Keratinocyte (primary cell): ENCODE measurements at regions not wholly inside any gene's neighbourhood (a gene's known extent, or its start where the extent isn't known, plus 50 kb on each side); places are given as distances from the start of the nearest gene placed in this dataset.
A peak's percentile ranks its signal among the peaks of the same experiment; 100 is the strongest.

Source experiments
- DNase-seq: peaks from one replicate; pipeline ENCODE4 v3.0.0-alpha.2; 2011; ENCODE audit warnings: low read depth, missing footprints, low spot score
- FAIRE-seq: peaks from 2 replicates; lab custom pipeline; 2011; peaks lifted over from hg19 to GRCh38; lab: Jason Lieb, UNC
- H2AFZ ChIP-seq: 2 replicates; pipeline ENCODE4 v1.6.0; 2012; ENCODE audit warnings: low read length, control low read depth, inconsistent platforms; ENCODE audit not compliant: control insufficient read depth
- H3K27ac ChIP-seq: 2 replicates; pipeline ENCODE4 v1.5.1; 2011; ENCODE audit warnings: low read length; ENCODE audit not compliant: control insufficient read depth, insufficient read depth
- H3K27me3 ChIP-seq: 3 replicates; pipeline ENCODE4 v1.6.0; 2011; ENCODE audit warnings: low read length; ENCODE audit not compliant: control insufficient read depth, insufficient read depth; ENCODE audit errors: extremely low read depth
- H3K36me3 ChIP-seq, 2 experiments: 2 replicates in 1 of 2; 3 replicates in 1 of 2; pipeline ENCODE4 v1.5.1; 2011; ENCODE audit warnings: low read length in 2 of 2, mild to moderate bottlenecking in 1 of 2; ENCODE audit not compliant: control insufficient read depth in 2 of 2, insufficient read depth in 2 of 2; ENCODE audit errors: extremely low read depth in 1 of 2
- H3K4me1 ChIP-seq: 3 replicates; pipeline ENCODE4 v1.5.1; 2011; ENCODE audit warnings: low read length; ENCODE audit not compliant: control insufficient read depth, insufficient read depth; ENCODE audit errors: extremely low read depth
- H3K4me2 ChIP-seq: 3 replicates; pipeline ENCODE4 v1.6.0; 2011; ENCODE audit warnings: low read depth, low read length; ENCODE audit not compliant: control insufficient read depth, insufficient read depth; ENCODE audit errors: extremely low read depth
- H3K4me3 ChIP-seq, 3 experiments: fragments of 200-600 bp in 1 of 3; sonication (generic) in 1 of 3; 2 replicates in 2 of 3; 3 replicates in 1 of 3; pipeline ENCODE4 v1.5.1; 2011 to 2016; ENCODE audit warnings: low read length in 3 of 3, mild to moderate bottlenecking in 3 of 3, control low read depth in 2 of 3, inconsistent platforms in 1 of 3, low read depth in 1 of 3, mixed read lengths in 1 of 3, mixed run types in 1 of 3, moderate library complexity in 1 of 3; ENCODE audit not compliant: control insufficient read depth in 2 of 3, insufficient read depth in 2 of 3; ENCODE audit errors: extremely low read depth in 1 of 3
- H3K79me2 ChIP-seq: 2 replicates; pipeline ENCODE4 v1.6.0; 2012; ENCODE audit warnings: low read length; ENCODE audit not compliant: control insufficient read depth, insufficient read depth
- H3K9ac ChIP-seq: 3 replicates; pipeline ENCODE4 v1.6.0; 2011; ENCODE audit warnings: low read length; ENCODE audit not compliant: control insufficient read depth, insufficient read depth; ENCODE audit errors: extremely low read depth
- H3K9me1 ChIP-seq: 3 replicates; pipeline ENCODE4 v1.6.0; 2011; ENCODE audit warnings: low read length; ENCODE audit not compliant: control insufficient read depth, insufficient read depth; ENCODE audit errors: extremely low read depth
- H3K9me3 ChIP-seq: 2 replicates; pipeline ENCODE4 v1.5.1; 2012; ENCODE audit warnings: low read depth, low read length; ENCODE audit not compliant: control insufficient read depth
- H4K20me1 ChIP-seq: 3 replicates; pipeline ENCODE4 v1.6.0; 2011; ENCODE audit warnings: low read length; ENCODE audit not compliant: control insufficient read depth, insufficient read depth; ENCODE audit errors: extremely low read depth
- EZH2 ChIP-seq: IDR thresholded peaks from one replicate; pipeline ENCODE4 v1.6.1; 2012; ENCODE audit warnings: inconsistent platforms, mild to moderate bottlenecking, low read length, moderate library complexity
- dilution Hi-C: fragments of 300-500 bp; cut with MboI; formaldehyde crosslinking; loops from one replicate; pipeline ENCODE4 v1.7.0; 2020; ENCODE audit warnings: low sequenced_read_pairs; ENCODE audit not compliant: extremely low pct_ligation_motif_present
- TF ChIP-seq, protein P1 (sequence below), 3 experiments: IDR thresholded peaks in 1 of 3; conservative IDR thresholded peaks in 1 of 3; optimal IDR thresholded peaks in 1 of 3; 2 replicates in 2 of 3; 3 replicates in 1 of 3; pipeline versions ENCODE3 to v1.5.1; 2011; ENCODE audit warnings: low read length in 3 of 3, mild to moderate bottlenecking in 3 of 3, moderate library complexity in 2 of 3, control low read depth in 1 of 3, inconsistent platforms in 1 of 3; ENCODE audit not compliant: insufficient read depth in 2 of 3; ENCODE audit errors: extremely low read depth in 1 of 3

DNA sequence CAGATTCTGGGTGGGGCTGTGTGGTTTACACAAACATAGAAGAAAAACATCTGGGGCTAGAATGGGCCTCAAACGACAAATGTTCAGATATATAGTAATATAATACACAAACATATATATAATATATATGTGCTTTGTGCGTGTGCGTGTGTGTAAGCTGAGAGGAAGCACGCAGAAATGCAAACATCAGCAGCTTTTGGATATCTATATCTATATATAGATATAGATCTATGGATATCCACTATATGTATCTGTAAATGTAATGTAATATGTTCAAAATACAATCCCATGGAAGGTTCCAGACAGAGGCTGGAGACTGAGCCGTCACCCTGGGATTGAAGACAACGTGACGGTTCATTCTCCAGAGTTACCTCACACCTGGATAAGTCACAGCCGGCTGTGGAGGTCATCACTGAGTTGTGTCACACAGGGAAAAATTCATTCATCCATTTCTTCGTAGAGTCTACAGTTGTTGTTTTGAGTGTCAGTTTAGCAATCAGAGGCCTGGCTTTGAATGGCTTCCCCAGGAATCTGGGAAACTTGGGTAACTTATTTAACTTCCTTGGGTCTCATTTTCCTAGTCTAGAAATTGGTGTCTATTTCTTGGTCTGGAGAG is 123.0 kb upstream of the CPEB4 start:
- Histone ChIP-seq H4K20me1 (no peaks in the 10 kb centered on the region), H3K27me3 (no peaks in the 10 kb centered on the region), H3K9me3 (no peaks in the 10 kb centered on the region), H3K36me3 (no peaks in the 10 kb centered on the region), H3K9ac (peak overlapping the region; percentile 8), H3K4me3 (no peak overlapping the region), H3K4me2 (peak overlapping the region; percentile 4), H3K27ac (peak overlapping the region; percentile 67), H3K9me1 (no peaks in the 10 kb centered on the region), H3K4me1 (peaks cover 20% of the 10 kb centered on the region), H2AFZ (no peak overlapping the region), H3K79me2 (no peaks in the 10 kb centered on the region)
- dilution Hi-C loops = no loop called here
- TF ChIP-seq EZH2 = no peak
- TF ChIP-seq, protein P1, sequence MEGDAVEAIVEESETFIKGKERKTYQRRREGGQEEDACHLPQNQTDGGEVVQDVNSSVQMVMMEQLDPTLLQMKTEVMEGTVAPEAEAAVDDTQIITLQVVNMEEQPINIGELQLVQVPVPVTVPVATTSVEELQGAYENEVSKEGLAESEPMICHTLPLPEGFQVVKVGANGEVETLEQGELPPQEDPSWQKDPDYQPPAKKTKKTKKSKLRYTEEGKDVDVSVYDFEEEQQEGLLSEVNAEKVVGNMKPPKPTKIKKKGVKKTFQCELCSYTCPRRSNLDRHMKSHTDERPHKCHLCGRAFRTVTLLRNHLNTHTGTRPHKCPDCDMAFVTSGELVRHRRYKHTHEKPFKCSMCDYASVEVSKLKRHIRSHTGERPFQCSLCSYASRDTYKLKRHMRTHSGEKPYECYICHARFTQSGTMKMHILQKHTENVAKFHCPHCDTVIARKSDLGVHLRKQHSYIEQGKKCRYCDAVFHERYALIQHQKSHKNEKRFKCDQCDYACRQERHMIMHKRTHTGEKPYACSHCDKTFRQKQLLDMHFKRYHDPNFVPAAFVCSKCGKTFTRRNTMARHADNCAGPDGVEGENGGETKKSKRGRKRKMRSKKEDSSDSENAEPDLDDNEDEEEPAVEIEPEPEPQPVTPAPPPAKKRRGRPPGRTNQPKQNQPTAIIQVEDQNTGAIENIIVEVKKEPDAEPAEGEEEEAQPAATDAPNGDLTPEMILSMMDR (optimal IDR thresholded peaks at IDR 0.05 in 1 of 3, IDR thresholded peaks at IDR 0.05 in 1 of 3, conservative IDR thresholded peaks at IDR 0.05 in 1 of 3; ENCODE audit: extremely low read depth in 1 of 3, insufficient read depth in 2 of 3, low read length in 3 of 3) = no peak
- FAIRE-seq (no peak), DNase-seq (no peak)

DNA sequence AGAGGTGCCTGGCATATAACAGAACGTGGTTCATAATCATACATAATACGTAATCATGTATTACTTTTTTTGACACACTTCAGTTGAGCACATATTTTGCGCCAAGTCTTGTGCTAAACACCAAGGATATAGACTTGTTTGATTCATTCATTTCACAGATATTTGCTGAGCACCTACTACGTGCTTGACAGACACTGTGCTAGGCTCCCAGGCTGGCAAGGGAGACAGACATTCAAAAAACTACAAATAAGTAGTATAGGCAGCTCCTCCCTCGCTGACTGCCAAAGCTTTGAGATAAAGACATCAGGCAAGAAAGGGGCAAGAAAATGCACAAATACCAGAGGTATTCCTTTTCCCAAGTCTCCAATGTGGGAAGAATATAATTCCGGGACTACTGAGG is 122.5 kb upstream of the CPEB4 start:
- no peak overlapping the region for H3K4me3 ChIP-seq
- no peaks in the 10 kb centered on the region for H3K9me1 ChIP-seq
- FAIRE-seq = no peak
- H4K20me1 ChIP-seq = no peaks in the 10 kb centered on the region
- dilution Hi-C loops = no loop called here
- no peaks in the 10 kb centered on the region for H3K79me2 ChIP-seq
- no peak overlapping the region for H3K9ac ChIP-seq
- DNase-seq = no peak
- H3K9me3 ChIP-seq = no peaks in the 10 kb centered on the region
- H3K36me3 ChIP-seq = no peaks in the 10 kb centered on the region
- H3K27ac ChIP-seq = peak overlapping the region; percentile 73
- H3K27me3 ChIP-seq = no peaks in the 10 kb centered on the region
- H3K4me1 ChIP-seq = peaks cover 20% of the 10 kb centered on the region
- H2AFZ ChIP-seq = no peak overlapping the region
- no peak overlapping the region for H3K4me2 ChIP-seq
- TF ChIP-seq, protein P1 (optimal IDR thresholded peaks at IDR 0.05 in 1 of 3, IDR thresholded peaks at IDR 0.05 in 1 of 3, conservative IDR thresholded peaks at IDR 0.05 in 1 of 3; ENCODE audit: extremely low read depth in 1 of 3, insufficient read depth in 2 of 3, low read length in 3 of 3) = no peak
- TF ChIP-seq EZH2 = no peak
